K562 (cell line): ENCODE measurements at regions not wholly inside any gene's neighbourhood (a gene's known extent, or its start where the extent isn't known, plus 50 kb on each side); places are given as distances from the start of the nearest gene placed in this dataset.

Experiments used
- ATAC-seq: fragments of 200-7000 bp; cut with Tn5 transposase; 3 replicates; pipeline ENCODE4 v1.9.1; 2020; ENCODE audit warnings: moderate library complexity
- BruUV-seq: library from RNA; stranded (reverse); fragments of 400-500 nt; replicated peaks from 2 replicates; lab custom pipeline; 2021; lab: Mats Ljungman, UMichigan
- CTCF ChIA-PET: fragments of 300-600 bp; formaldehyde crosslinking; extraction: SDS; loops from one replicate; lab custom pipeline; 2021; ENCODE audit warnings: low intra/inter-chr PET ratio; lab: Yijun Ruan, JAX
- POLR2A ChIA-PET: fragments of 300-600, 350-650 bp; sonication (Branson Sonifier 250); formaldehyde crosslinking; extraction: SDS; loops from one replicate; lab custom pipeline; 2021; ENCODE audit warnings: antibody characterized with exemption, inconsistent platforms; lab: Yijun Ruan, JAX
- DNase-seq, 4 experiments: peaks; one replicate each; pipeline versions ENCODE4 v3.0.0 to v3.0.0-alpha.2; 2011 to 2018; ENCODE audit warnings: low spot score in 3 of 4, mixed read lengths in 3 of 4; ENCODE audit errors: extremely low read depth in 1 of 4
- FAIRE-seq: peaks from 2 replicates; lab custom pipeline; 2011; peaks lifted over from hg19 to GRCh38; lab: Jason Lieb, UNC
- H2AFZ ChIP-seq: 2 replicates; pipeline ENCODE4 v1.6.0; 2011; ENCODE audit warnings: low read depth, low read length, control low read depth, inconsistent platforms
- H3K27ac ChIP-seq: fragments of 200-600 bp; 3 replicates; pipeline ENCODE4 v1.8.0; 2011; ENCODE audit warnings: low read depth, mild to moderate bottlenecking, control low read depth, inconsistent platforms, low read length, moderate library complexity, mixed read lengths; ENCODE audit errors: extremely low read depth
- H3K27me3 ChIP-seq, 2 experiments: fragments of 300-600 bp in 1 of 2; 2 replicates in 1 of 2; 3 replicates in 1 of 2; pipeline versions ENCODE4 v1.6.0 to v1.8.0; 2011; ENCODE audit warnings: inconsistent platforms in 2 of 2, low read length in 2 of 2, mild to moderate bottlenecking in 1 of 2, mixed read lengths in 1 of 2, moderate library complexity in 1 of 2; ENCODE audit not compliant: control insufficient read depth in 2 of 2, insufficient read depth in 2 of 2
- H3K36me3 ChIP-seq: fragments of 300-600 bp; 3 replicates; pipeline ENCODE4 v1.8.0; 2011; ENCODE audit warnings: mild to moderate bottlenecking, low read length, inconsistent platforms; ENCODE audit not compliant: control insufficient read depth, insufficient read depth
- H3K4me1 ChIP-seq, 2 experiments: fragments of 200-600 bp in 1 of 2; replicated peaks in 1 of 2; 2 replicates in 1 of 2; 3 replicates in 1 of 2; pipeline versions ENCODE4 v1.5.1 to v1.8.0; 2011; ENCODE audit warnings: inconsistent platforms in 2 of 2, low read length in 2 of 2, mild to moderate bottlenecking in 1 of 2, mixed read lengths in 1 of 2, moderate library complexity in 1 of 2; ENCODE audit not compliant: control insufficient read depth in 2 of 2, insufficient read depth in 2 of 2
- H3K4me2 ChIP-seq: 2 replicates; pipeline ENCODE4 v1.6.1; 2011; ENCODE audit warnings: low read length, control low read depth, inconsistent platforms, mixed read lengths; ENCODE audit not compliant: insufficient read depth
- H3K4me3 ChIP-seq: fragments of 200-600 bp; sonication (generic), shearing (Covaris generic); 2 replicates; pipeline ENCODE4 v1.5.1; 2016; ENCODE audit warnings: control low read depth, inconsistent platforms
- H3K79me2 ChIP-seq: fragments of 200-600 bp; 3 replicates; pipeline ENCODE4 v1.8.0; 2011; ENCODE audit warnings: low read length, inconsistent platforms; ENCODE audit not compliant: control insufficient read depth, insufficient read depth
- H3K9ac ChIP-seq, 2 experiments: 2 replicates each; pipeline versions ENCODE4 v1.6.0 to v1.6.1; 2011; ENCODE audit warnings: low read depth in 2 of 2, low read length in 2 of 2, control low read depth in 1 of 2, inconsistent platforms in 1 of 2, mild to moderate bottlenecking in 1 of 2, mixed read lengths in 1 of 2; ENCODE audit not compliant: insufficient read depth in 1 of 2
- H3K9me1 ChIP-seq: one replicate; pipeline ENCODE4 v1.6.0; 2011; ENCODE audit warnings: inconsistent platforms, mild to moderate bottlenecking, low read length, moderate library complexity; ENCODE audit not compliant: control insufficient read depth, insufficient read depth
- H3K9me3 ChIP-seq: replicated peaks from 2 replicates; pipeline ENCODE4 v1.5.1; 2011; ENCODE audit warnings: low read depth, low read length, inconsistent platforms; ENCODE audit not compliant: control insufficient read depth, insufficient read depth
- H4K20me1 ChIP-seq: replicated peaks from 2 replicates; pipeline ENCODE4 v1.6.1; 2011; ENCODE audit warnings: low read length, inconsistent platforms, mixed read lengths; ENCODE audit not compliant: control insufficient read depth, insufficient read depth
- ESRRB ChIP-seq: fragments of 250-450 bp; sonication (Bioruptor Pico); IDR thresholded peaks from 2 replicates; pipeline ENCODE4 v1.5.0; 2020; ENCODE audit warnings: mild to moderate bottlenecking, moderate library complexity, borderline replicate concordance
- HMGXB4 ChIP-seq: sonication (generic); formaldehyde crosslinking; IDR thresholded peaks from 2 replicates; pipeline ENCODE4 v1.8.1; 2023; ENCODE audit warnings: mild to moderate bottlenecking, missing genetic modification reagents
- ILF3 ChIP-seq: fragments of 450-650 bp; IDR thresholded peaks from 2 replicates; pipeline ENCODE4 v1.6.1; 2018; ENCODE audit warnings: antibody characterized with exemption, mild to moderate bottlenecking, moderate library complexity, borderline replicate concordance
- NCOA1 ChIP-seq: fragments of 450-650 bp; IDR thresholded peaks from 2 replicates; pipeline ENCODE4 v1.6.1; 2016; ENCODE audit warnings: low read depth
- PML ChIP-seq: IDR thresholded peaks from 2 replicates; pipeline ENCODE4 v1.6.1; 2012; ENCODE audit warnings: low read length, inconsistent platforms
- PREB ChIP-seq: sonication (generic); formaldehyde crosslinking; IDR thresholded peaks from 2 replicates; pipeline ENCODE4 v1.8.1; 2023; ENCODE audit warnings: mild to moderate bottlenecking, missing genetic modification reagents
- SMARCA5 ChIP-seq: fragments of 450-650 bp; IDR thresholded peaks from 2 replicates; pipeline ENCODE4 v1.6.1; 2016
- TCF7L2 ChIP-seq: fragments of 150-350 bp; IDR thresholded peaks from 2 replicates; pipeline ENCODE4 v1.6.1; 2016; ENCODE audit warnings: low read depth, mild to moderate bottlenecking, low read length, moderate library complexity
- TSC22D4 ChIP-seq: fragments of 450-650 bp; IDR thresholded peaks from 2 replicates; pipeline ENCODE4 v1.6.1; 2016; ENCODE audit warnings: missing genetic modification characterization, missing biosample characterization, control low read depth
- ZNF354B ChIP-seq: fragments of 250-450 bp; sonication (Bioruptor Pico); IDR thresholded peaks from 2 replicates; pipeline ENCODE4 v1.4.0; 2020
- ZNF57 ChIP-seq: fragments of 450-650 bp; formaldehyde crosslinking; IDR thresholded peaks from 2 replicates; pipeline ENCODE4 v1.4.0; 2020; ENCODE audit warnings: mild to moderate bottlenecking, moderate library complexity
- ZNF639 ChIP-seq, 2 experiments: fragments of 200-800 bp in 1 of 2; sonication (Bioruptor generic) in 1 of 2; sonication (generic) in 1 of 2; formaldehyde crosslinking in 1 of 2; IDR thresholded peaks in 1 of 2; conservative IDR thresholded peaks in 1 of 2; 2 replicates each; pipeline versions ENCODE4 v1.5.0 to v1.6.1; 2016 to 2020; ENCODE audit warnings: missing compliant biosample characterization in 1 of 2, missing genetic modification characterization in 1 of 2, missing genetic modification reagents in 1 of 2
- ZNF778 ChIP-seq: fragments of 450-650 bp; formaldehyde crosslinking; IDR thresholded peaks from 2 replicates; pipeline ENCODE4 v1.4.0; 2020; ENCODE audit warnings: mild to moderate bottlenecking, moderate library complexity
- WGBS: fragments of 100-300 bp; shearing (Covaris generic); methylation state at CpG from one replicate; pipeline ENCODE4 v1.1.6; 2016; ENCODE audit warnings: low coverage, mixed read lengths; ENCODE audit not compliant: insufficient coverage; ENCODE audit errors: missing lambda C conversion rate; 5-methylcytosine and 5-hydroxymethylcytosine counted together
- in situ Hi-C: fragments of 300-500 bp; cut with MboI; formaldehyde crosslinking; loops from 4 replicates; pipeline ENCODE4 v1.15.0; 2018; ENCODE audit warnings: inconsistent platforms, mixed read lengths
- intact Hi-C: fragments of 100-400 bp; cut with micrococcal nuclease; formaldehyde crosslinking; loops from 2 replicates; pipeline ENCODE4 v1.14.2; 2022

GRCh38 chr11:127270851-127271250 lies 270.3 kb upstream of the KIRREL3 start:
- CTCF ChIA-PET, result no interaction called here
- WGBS, result 0% methylated on average over 2 of the region's 2 CpGs
- Histone ChIP-seq H3K36me3 (no peaks in the 10 kb centered on the region), H4K20me1 (no peaks in the 10 kb centered on the region), H3K9me1 (no peaks in the 10 kb centered on the region), H3K27ac (no peak overlapping the region), H3K4me1 (no peaks in the 10 kb centered on the region), H2AFZ (no peak overlapping the region), H3K79me2 (no peaks in the 10 kb centered on the region), H3K9me3 (no peaks in the 10 kb centered on the region), H3K4me3 (no peak overlapping the region), H3K4me2 (no peak overlapping the region), H3K27me3 (no peaks in the 10 kb centered on the region), H3K9ac (no peak overlapping the region)
- no peak for FAIRE-seq
- TF ChIP-seq ESRRB (CRISPR knock-in tag) (no peak), ZNF354B (CRISPR knock-in tag) (no peak), ZNF778 (CRISPR knock-in tag) (no peak), PREB (CRISPR knock-in tag) (no peak), PML (no peak), SMARCA5 (no peak)
- intact Hi-C loops, result no loop called here
- POLR2A ChIA-PET, result interaction anchor here (0.6 kb wide), 1 partner anchor 222 kb away, joined by 3 read pairs; no protein-coding TSS in a partner anchor
- in situ Hi-C loops, result no loop called here
- no peak for ATAC-seq
- DNase-seq, result no peak
- BruUV-seq, result no TSS peak

GRCh38 chr11:127269911-127270310 lies 269.3 kb upstream of the KIRREL3 start:
- in situ Hi-C loops, result no loop called here
- TF ChIP-seq TSC22D4 (tag) (no peak), ILF3 (no peak), NCOA1 (no peak), ZNF57 (no peak), ZNF639 (CRISPR knock-in tag; conservative IDR thresholded peaks at IDR 0.05 in 1 of 2, IDR thresholded peaks at IDR 0.05 in 1 of 2) (no peak), TCF7L2 (no peak), HMGXB4 (no peak)

More at GRCh38 chr11:127269911-127270310, 269.3 kb upstream of the KIRREL3 start:
- Histone ChIP-seq H3K9me1 (no peaks in the 10 kb centered on the region), H2AFZ (no peak overlapping the region), H3K4me1 (no peaks in the 10 kb centered on the region), H3K4me2 (no peak overlapping the region), H3K27ac (no peak overlapping the region), H3K9ac (no peak overlapping the region), H3K36me3 (no peaks in the 10 kb centered on the region), H3K4me3 (no peak overlapping the region), H4K20me1 (no peaks in the 10 kb centered on the region), H3K27me3 (no peaks in the 10 kb centered on the region), H3K9me3 (0 out of 2 replicates have a peak, but pooled peaks cover 2% of the 10 kb centered on the region), H3K79me2 (no peaks in the 10 kb centered on the region)
- DNase-seq (no peak), ATAC-seq (no peak), FAIRE-seq (no peak)
- intact Hi-C loops, result no loop called here
- CTCF ChIA-PET, result no interaction called here
- POLR2A ChIA-PET, result no interaction called here
- WGBS, result 0% methylated on average over 1 of the region's 1 CpG
- no TSS peak for BruUV-seq
